ENCODE measurements at regions not wholly inside any gene's neighbourhood (a gene's known extent, or its start where the extent isn't known, plus 50 kb on each side); places are given as distances from the start of the nearest gene placed in this dataset.

- Histone ChIP-seq H3K36me3 (no peaks in the 10 kb centered on the region), H3K27ac (no peak overlapping the region), H3K4me1 (ENCODE audit: insufficient read depth) (no peaks in the 10 kb centered on the region), H3K27me3 (no peaks in the 10 kb centered on the region), H3K9me3 (no peaks in the 10 kb centered on the region), H3K4me3 (no peak overlapping the region)
- TF ChIP-seq, protein P1, sequence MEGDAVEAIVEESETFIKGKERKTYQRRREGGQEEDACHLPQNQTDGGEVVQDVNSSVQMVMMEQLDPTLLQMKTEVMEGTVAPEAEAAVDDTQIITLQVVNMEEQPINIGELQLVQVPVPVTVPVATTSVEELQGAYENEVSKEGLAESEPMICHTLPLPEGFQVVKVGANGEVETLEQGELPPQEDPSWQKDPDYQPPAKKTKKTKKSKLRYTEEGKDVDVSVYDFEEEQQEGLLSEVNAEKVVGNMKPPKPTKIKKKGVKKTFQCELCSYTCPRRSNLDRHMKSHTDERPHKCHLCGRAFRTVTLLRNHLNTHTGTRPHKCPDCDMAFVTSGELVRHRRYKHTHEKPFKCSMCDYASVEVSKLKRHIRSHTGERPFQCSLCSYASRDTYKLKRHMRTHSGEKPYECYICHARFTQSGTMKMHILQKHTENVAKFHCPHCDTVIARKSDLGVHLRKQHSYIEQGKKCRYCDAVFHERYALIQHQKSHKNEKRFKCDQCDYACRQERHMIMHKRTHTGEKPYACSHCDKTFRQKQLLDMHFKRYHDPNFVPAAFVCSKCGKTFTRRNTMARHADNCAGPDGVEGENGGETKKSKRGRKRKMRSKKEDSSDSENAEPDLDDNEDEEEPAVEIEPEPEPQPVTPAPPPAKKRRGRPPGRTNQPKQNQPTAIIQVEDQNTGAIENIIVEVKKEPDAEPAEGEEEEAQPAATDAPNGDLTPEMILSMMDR (IDR thresholded peaks at IDR 0.05): no peak
- no peak for TF ChIP-seq POLR2A (IDR thresholded peaks at IDR 0.05)
- no peak for TF ChIP-seq EP300 (IDR thresholded peaks at IDR 0.05)
- 89 to 92% (median 90%) methylated on average over 6 of the region's 6 CpGs for WGBS, 3 donors
- DNase-seq: no peak
- intact Hi-C loops (cut with DNase I): no loop called here
These were observed 369.7 kb downstream of the EPHA4 start for GRCh38 chr2:221202431-221202830.

GRCh38 chr2:221203125-221203524 is 369.0 kb downstream of the EPHA4 start:
- intact Hi-C loops (cut with DNase I): no loop called here

DNA sequence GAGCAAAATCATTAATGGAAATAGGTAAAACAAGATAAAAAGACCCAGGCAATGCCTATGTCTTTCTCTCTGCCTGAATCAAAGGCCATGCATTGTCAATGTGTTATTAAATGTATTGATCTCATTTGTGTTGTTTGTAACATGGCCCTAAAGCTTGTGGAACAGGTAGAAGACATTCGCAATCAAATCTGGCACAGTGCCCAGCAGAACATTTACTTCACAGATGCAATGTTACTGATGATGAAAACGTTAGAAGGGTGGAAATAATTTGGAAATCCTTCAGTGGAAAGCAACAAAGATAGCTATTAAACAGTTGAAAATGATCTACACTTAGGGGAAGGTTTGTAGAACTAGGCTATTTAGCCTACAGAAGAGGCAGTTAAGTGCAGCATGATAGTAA is 368.2 kb downstream of the EPHA4 start:
- 29 to 42% (median 36%) methylated on average over 2 of the region's 2 CpGs for WGBS, 3 donors
- Histone ChIP-seq H3K36me3 (no peaks in the 10 kb centered on the region), H3K27me3 (no peaks in the 10 kb centered on the region), H3K9me3 (no peaks in the 10 kb centered on the region), H3K4me1 (ENCODE audit: insufficient read depth) (no peaks in the 10 kb centered on the region), H3K27ac (no peak overlapping the region), H3K4me3 (no peak overlapping the region)
- peak in 1 of 5 donors; percentile 17 for DNase-seq
- intact Hi-C loops (cut with DNase I): no loop called here
- TF ChIP-seq, protein P1 (IDR thresholded peaks at IDR 0.05): no peak
- no peak for TF ChIP-seq EP300 (IDR thresholded peaks at IDR 0.05)
- TF ChIP-seq POLR2A (IDR thresholded peaks at IDR 0.05): no peak

More at GRCh38 chr2:221203125-221203524, 369.0 kb downstream of the EPHA4 start:
- no peak overlapping the region for H3K27ac ChIP-seq
- 93 to 95% (median 94%) methylated on average over 2 of the region's 2 CpGs for WGBS, 3 donors
- TF ChIP-seq EP300 (IDR thresholded peaks at IDR 0.05) (no peak), POLR2A (IDR thresholded peaks at IDR 0.05) (no peak)
- TF ChIP-seq, protein P1 (IDR thresholded peaks at IDR 0.05): no peak
- no peaks in the 10 kb centered on the region for H3K9me3 ChIP-seq
- H3K4me1 ChIP-seq (ENCODE audit: insufficient read depth): no peaks in the 10 kb centered on the region
- no peak for DNase-seq
- no peaks in the 10 kb centered on the region for H3K36me3 ChIP-seq
- H3K27me3 ChIP-seq: no peaks in the 10 kb centered on the region
- H3K4me3 ChIP-seq: no peak overlapping the region

DNA sequence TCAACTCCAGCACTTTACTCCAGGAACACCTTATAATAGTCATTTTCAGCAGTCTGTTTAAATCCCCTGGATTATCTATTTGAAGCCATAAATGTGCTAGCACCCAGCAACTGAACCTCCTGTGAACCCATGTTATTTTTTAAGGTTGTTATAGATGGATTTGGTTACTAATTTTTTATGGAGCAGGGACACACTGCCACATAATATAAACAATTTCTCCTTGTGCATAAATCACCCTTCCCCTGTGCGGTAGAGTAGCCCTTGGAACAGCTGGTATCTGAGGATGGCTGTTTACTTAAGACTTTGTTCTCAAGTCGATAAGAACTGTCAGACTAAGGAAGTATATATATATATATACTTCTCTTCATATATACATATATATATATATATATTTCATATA is 367.4 kb downstream of the EPHA4 start:
- Histone ChIP-seq H3K4me3 (no peak overlapping the region), H3K9me3 (no peaks in the 10 kb centered on the region), H3K27me3 (no peaks in the 10 kb centered on the region), H3K27ac (no peak overlapping the region), H3K36me3 (no peaks in the 10 kb centered on the region), H3K4me1 (ENCODE audit: insufficient read depth) (no peaks in the 10 kb centered on the region)
- intact Hi-C loops (cut with DNase I): no loop called here
- no peak for TF ChIP-seq EP300 (IDR thresholded peaks at IDR 0.05)
- TF ChIP-seq, protein P1 (IDR thresholded peaks at IDR 0.05): no peak
- no peak for TF ChIP-seq POLR2A (IDR thresholded peaks at IDR 0.05)
- no peak for DNase-seq
- WGBS, 3 donors: 18 to 27% (median 23%) methylated on average over 2 of the region's 2 CpGs
